Hepatocyte (in vitro differentiated cells): ENCODE measurements at regions not wholly inside any gene's neighbourhood (a gene's known extent, or its start where the extent isn't known, plus 50 kb on each side); places are given as distances from the start of the nearest gene placed in this dataset.

Experiments used
- DNase-seq: peaks from one replicate; pipeline ENCODE4 v3.0.0-alpha.2; 2016; ENCODE audit warnings: low spot score
- H2AFZ ChIP-seq: fragments of 200-600 bp; sonication (generic); 2 replicates; pipeline ENCODE4 v1.6.0; 2016; ENCODE audit warnings: antibody characterized with exemption, mild to moderate bottlenecking
- H3K27ac ChIP-seq: fragments of 200-600 bp; sonication (generic); 2 replicates; pipeline ENCODE4 v1.5.1; 2016; ENCODE audit warnings: mild to moderate bottlenecking
- H3K27me3 ChIP-seq: fragments of 200-600 bp; sonication (generic); 2 replicates; pipeline ENCODE4 v1.6.1; 2016
- H3K36me3 ChIP-seq: fragments of 200-600 bp; sonication (generic); replicated peaks from 2 replicates; pipeline ENCODE4 v1.5.1; 2016; ENCODE audit warnings: low read depth; ENCODE audit not compliant: insufficient read depth
- H3K4me1 ChIP-seq: fragments of 200-600 bp; sonication (generic); 2 replicates; pipeline ENCODE4 v1.5.1; 2016; ENCODE audit warnings: mild to moderate bottlenecking, moderate library complexity; ENCODE audit not compliant: insufficient read depth
- H3K4me2 ChIP-seq: fragments of 200-600 bp; sonication (generic); 2 replicates; pipeline ENCODE4 v1.6.0; 2016
- H3K4me3 ChIP-seq: fragments of 200-600 bp; sonication (generic); 2 replicates; pipeline ENCODE4 v1.5.1; 2016; ENCODE audit warnings: mild to moderate bottlenecking
- H3K79me2 ChIP-seq: fragments of 200-600 bp; sonication (generic); 2 replicates; pipeline ENCODE4 v1.6.0; 2017; ENCODE audit warnings: mild to moderate bottlenecking
- H3K9me2 ChIP-seq: fragments of 200-600 bp; sonication (generic); replicated peaks from 2 replicates; pipeline ENCODE4 v1.6.0; 2017; ENCODE audit warnings: mild to moderate bottlenecking; ENCODE audit not compliant: insufficient read depth
- H3K9me3 ChIP-seq: fragments of 200-600 bp; sonication (generic); 2 replicates; pipeline ENCODE4 v1.5.1; 2016; ENCODE audit warnings: low read depth, mild to moderate bottlenecking
- H4K20me1 ChIP-seq: fragments of 200-600 bp; sonication (generic); 2 replicates; pipeline ENCODE4 v1.6.0; 2016; ENCODE audit warnings: mild to moderate bottlenecking; ENCODE audit not compliant: insufficient read depth, poor library complexity, severe bottlenecking
- EZH2 ChIP-seq: fragments of 200-600 bp; sonication (generic); IDR thresholded peaks from 2 replicates; pipeline ENCODE4 v1.6.1; 2016; ENCODE audit warnings: antibody characterized with exemption, mild to moderate bottlenecking, borderline replicate concordance
- EZH2phosphoT487 ChIP-seq: fragments of 200-600 bp; sonication (generic); IDR thresholded peaks from one replicate; pipeline ENCODE4 v1.6.1; 2018; ENCODE audit warnings: antibody characterized with exemption, mild to moderate bottlenecking, low read depth, moderate library complexity; ENCODE audit not compliant: unreplicated experiment, severe bottlenecking
- WGBS: methylation state at CpG from one replicate; pipeline ENCODE4 v1.1.6; 2016; ENCODE audit warnings: low lambda C conversion rate; ENCODE audit errors: missing lambda C conversion rate; 5-methylcytosine and 5-hydroxymethylcytosine counted together
- TF ChIP-seq, protein P1 (sequence below): fragments of 200-600 bp; sonication (generic); IDR thresholded peaks from 2 replicates; pipeline ENCODE4 v1.5.1; 2016; ENCODE audit warnings: antibody characterized with exemption, mild to moderate bottlenecking; ENCODE audit not compliant: poor library complexity

DNA sequence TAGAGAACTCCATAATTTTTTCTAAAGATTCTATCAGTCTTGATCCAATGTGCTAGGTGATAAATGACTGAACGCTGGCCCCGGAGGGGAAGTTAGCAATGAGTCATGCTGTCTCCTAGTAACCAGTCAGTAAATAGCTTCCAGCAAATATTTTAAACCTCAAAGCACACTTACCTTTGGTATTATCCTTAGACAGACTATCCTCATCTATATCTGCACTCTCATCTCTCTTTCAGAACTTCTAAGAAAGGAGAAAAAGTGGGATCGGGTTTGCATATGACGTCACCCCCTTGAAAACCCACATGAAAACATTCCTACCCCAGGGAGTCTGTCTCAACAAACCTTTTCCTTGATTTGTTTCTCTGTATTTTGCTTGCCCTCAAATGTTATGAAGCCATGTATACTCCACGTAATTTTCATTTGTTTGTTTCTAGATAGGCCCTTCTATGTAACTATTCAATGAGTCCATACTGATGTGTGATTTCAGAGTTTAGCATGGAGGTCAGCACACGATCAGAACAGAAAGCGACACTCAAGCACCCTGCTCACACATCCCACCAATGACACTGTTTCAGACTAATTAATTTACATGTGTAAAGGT is 174.9 kb upstream of the NRP1 start:
- H2AFZ ChIP-seq, result no peak overlapping the region
- H3K9me2 ChIP-seq, result no peaks in the 10 kb centered on the region
- 19% methylated on average over 7 of the region's 7 CpGs for WGBS
- no peaks in the 10 kb centered on the region for H4K20me1 ChIP-seq
- H3K9me3 ChIP-seq, result no peaks in the 10 kb centered on the region
- H3K4me1 ChIP-seq, result peaks cover 22% of the 10 kb centered on the region
- no peak overlapping the region for H3K4me3 ChIP-seq
- DNase-seq, result peak; percentile 80
- peak overlapping the region; percentile 63 for H3K27ac ChIP-seq
- TF ChIP-seq, protein P1, sequence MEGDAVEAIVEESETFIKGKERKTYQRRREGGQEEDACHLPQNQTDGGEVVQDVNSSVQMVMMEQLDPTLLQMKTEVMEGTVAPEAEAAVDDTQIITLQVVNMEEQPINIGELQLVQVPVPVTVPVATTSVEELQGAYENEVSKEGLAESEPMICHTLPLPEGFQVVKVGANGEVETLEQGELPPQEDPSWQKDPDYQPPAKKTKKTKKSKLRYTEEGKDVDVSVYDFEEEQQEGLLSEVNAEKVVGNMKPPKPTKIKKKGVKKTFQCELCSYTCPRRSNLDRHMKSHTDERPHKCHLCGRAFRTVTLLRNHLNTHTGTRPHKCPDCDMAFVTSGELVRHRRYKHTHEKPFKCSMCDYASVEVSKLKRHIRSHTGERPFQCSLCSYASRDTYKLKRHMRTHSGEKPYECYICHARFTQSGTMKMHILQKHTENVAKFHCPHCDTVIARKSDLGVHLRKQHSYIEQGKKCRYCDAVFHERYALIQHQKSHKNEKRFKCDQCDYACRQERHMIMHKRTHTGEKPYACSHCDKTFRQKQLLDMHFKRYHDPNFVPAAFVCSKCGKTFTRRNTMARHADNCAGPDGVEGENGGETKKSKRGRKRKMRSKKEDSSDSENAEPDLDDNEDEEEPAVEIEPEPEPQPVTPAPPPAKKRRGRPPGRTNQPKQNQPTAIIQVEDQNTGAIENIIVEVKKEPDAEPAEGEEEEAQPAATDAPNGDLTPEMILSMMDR, result no peak
- TF ChIP-seq EZH2 (no peak), EZH2phosphoT487 (no peak)
- H3K36me3 ChIP-seq, result no peaks in the 10 kb centered on the region
- H3K4me2 ChIP-seq, result peak overlapping the region; percentile 53
- H3K27me3 ChIP-seq, result no peaks in the 10 kb centered on the region
- no peaks in the 10 kb centered on the region for H3K79me2 ChIP-seq

GRCh38 chr10:33507662-33508425 is 173.4 kb upstream of the NRP1 start:
- H3K79me2 ChIP-seq, result no peaks in the 10 kb centered on the region
- no peak overlapping the region for H3K27ac ChIP-seq
- 67% methylated on average over 10 of the region's 10 CpGs for WGBS
- no peak overlapping the region for H3K4me3 ChIP-seq
- H3K9me2 ChIP-seq, result no peaks in the 10 kb centered on the region
- no peaks in the 10 kb centered on the region for H3K9me3 ChIP-seq
- TF ChIP-seq EZH2phosphoT487 (peak; percentile 70), EZH2 (no peak)
- DNase-seq, result peak; percentile 41
- no peaks in the 10 kb centered on the region for H4K20me1 ChIP-seq
- peaks cover 22% of the 10 kb centered on the region for H3K4me1 ChIP-seq
- no peaks in the 10 kb centered on the region for H3K27me3 ChIP-seq
- H2AFZ ChIP-seq, result no peak overlapping the region
- H3K4me2 ChIP-seq, result no peak overlapping the region
- H3K36me3 ChIP-seq, result no peaks in the 10 kb centered on the region

GRCh38 chr10:33506838-33507661 is 172.6 kb upstream of the NRP1 start:
- Histone ChIP-seq H3K9me3 (no peaks in the 10 kb centered on the region), H3K27ac (no peak overlapping the region), H3K79me2 (no peaks in the 10 kb centered on the region)

More at GRCh38 chr10:33506838-33507661, 172.6 kb upstream of the NRP1 start:
- Histone ChIP-seq H2AFZ (no peak overlapping the region), H3K9me2 (no peaks in the 10 kb centered on the region), H3K27me3 (no peaks in the 10 kb centered on the region), H3K4me3 (no peak overlapping the region), H4K20me1 (no peaks in the 10 kb centered on the region), H3K4me1 (peaks cover 22% of the 10 kb centered on the region), H3K4me2 (no peak overlapping the region), H3K36me3 (no peaks in the 10 kb centered on the region)
- WGBS, result 92% methylated on average over 5 of the region's 5 CpGs
- DNase-seq, result no peak
- TF ChIP-seq, protein P1, result no peak
- TF ChIP-seq EZH2phosphoT487 (no peak), EZH2 (no peak)
